Stimulated activated CD4-positive, alpha-beta T cell treated with anti-CD3 and anti-CD28 coated beads, Interleukin-4, amount 100 ng/mL, for 48 hours (primary cell): ENCODE measurements at regions not wholly inside any gene's neighbourhood (a gene's known extent, or its start where the extent isn't known, plus 50 kb on each side); places are given as distances from the start of the nearest gene placed in this dataset.

Source experiments
- DNase-seq, 2 donors: peaks; one replicate each; pipeline ENCODE4 v3.0.0-alpha.2; 2020; ENCODE audit warnings: low read depth in 2 of 2

- no peak for DNase-seq
Observed at GRCh38 chr1:87922885-87923284, 594.2 kb downstream of the LMO4 start.

GRCh38 chr1:87926131-87926830 is 597.6 kb downstream of the LMO4 start:
- DNase-seq, result no peak

- no peak for DNase-seq
Observed at GRCh38 chr1:87926921-87927320, 598.2 kb downstream of the LMO4 start.

- DNase-seq, result no peak
Observed at GRCh38 chr1:87927391-87928280, 599.0 kb downstream of the LMO4 start.

- DNase-seq, result no peak
Observed at GRCh38 chr1:87928623-87929022, 599.9 kb downstream of the LMO4 start.

GRCh38 chr1:87929906-87930305 is 601.2 kb downstream of the LMO4 start:
- DNase-seq, result no peak

GRCh38 chr1:87930796-87931195 is 602.1 kb downstream of the LMO4 start:
- DNase-seq, result no peak

- DNase-seq, result no peak
Observed at GRCh38 chr1:87933171-87933570, 604.5 kb downstream of the LMO4 start.

GRCh38 chr1:87935130-87935529 is 606.5 kb downstream of the LMO4 start:
- no peak for DNase-seq

- DNase-seq, result no peak
Observed at GRCh38 chr1:87937831-87938395, 609.2 kb downstream of the LMO4 start.

GRCh38 chr1:87938631-87939030 is 610.0 kb downstream of the LMO4 start:
- no peak for DNase-seq

GRCh38 chr1:87939444-87939843 is 610.8 kb downstream of the LMO4 start:
- DNase-seq, result no peak

GRCh38 chr1:87940421-87940820 is 611.7 kb downstream of the LMO4 start:
- DNase-seq, result no peak

- DNase-seq, result no peak
Observed at GRCh38 chr1:87941337-87941946, 612.8 kb downstream of the LMO4 start.

- no peak for DNase-seq
Observed at GRCh38 chr1:87942165-87942564, 613.5 kb downstream of the LMO4 start.

GRCh38 chr1:87949711-87950110 is 621.0 kb downstream of the LMO4 start:
- DNase-seq, result no peak

- DNase-seq, result no peak
Observed at GRCh38 chr1:87950369-87950768, 621.7 kb downstream of the LMO4 start.

GRCh38 chr1:87951409-87951808 is 622.7 kb downstream of the LMO4 start:
- DNase-seq, result no peak

GRCh38 chr1:87951852-87952251 is 623.2 kb downstream of the LMO4 start:
- no peak for DNase-seq

GRCh38 chr1:87953121-87953520 is 624.4 kb downstream of the LMO4 start:
- no peak for DNase-seq

GRCh38 chr1:87953732-87954344 is 625.2 kb downstream of the LMO4 start:
- DNase-seq, result peak; percentile 19 to 21

GRCh38 chr1:87955038-87955437 is 626.4 kb downstream of the LMO4 start:
- no peak for DNase-seq
